CD4-positive, CD25-positive, alpha-beta regulatory T cell (primary cell): ENCODE measurements at regions not wholly inside any gene's neighbourhood (a gene's known extent, or its start where the extent isn't known, plus 50 kb on each side); places are given as distances from the start of the nearest gene placed in this dataset.

Source experiments
- ATAC-seq, 2 donors: fragments of 150-1000 bp; cut with Tn5 transposase; one replicate each; pipeline ENCODE4 v1.10.0; 2021; ENCODE audit warnings: low read depth in 2 of 2, moderate number of reproducible peaks in 2 of 2, moderate library complexity in 1 of 2
- DNase-seq, 3 donors: peaks; one replicate each; pipeline versions ENCODE4 v3.0.0 to v3.0.0-alpha.2; 2012 to 2022; ENCODE audit warnings: mixed read lengths in 1 of 3
- H3K27ac ChIP-seq: one replicate; pipeline ENCODE4 v1.7.0; 2013; ENCODE audit warnings: mild to moderate bottlenecking, low read length; ENCODE audit not compliant: insufficient read depth, poor library complexity, severe bottlenecking
- H3K27me3 ChIP-seq: one replicate; pipeline ENCODE4 v1.7.0; 2013; ENCODE audit warnings: low read length; ENCODE audit not compliant: control insufficient read depth, insufficient read depth
- H3K36me3 ChIP-seq: one replicate; pipeline ENCODE4 v1.7.0; 2013; ENCODE audit warnings: mild to moderate bottlenecking, low read length, moderate library complexity; ENCODE audit not compliant: control insufficient read depth, insufficient read depth
- H3K4me1 ChIP-seq: 2 replicates; pipeline ENCODE4 v1.7.0; 2013; ENCODE audit warnings: mild to moderate bottlenecking, low read length; ENCODE audit not compliant: insufficient read depth, control insufficient read depth, poor library complexity, severe bottlenecking
- H3K4me3 ChIP-seq: one replicate; pipeline ENCODE4 v1.7.0; 2013; ENCODE audit warnings: low read depth, mild to moderate bottlenecking, low read length, moderate library complexity
- H3K9me3 ChIP-seq, 2 experiments: 1 replicate in 1 of 2; 2 replicates in 1 of 2; pipeline ENCODE4 v1.7.0; 2013; ENCODE audit warnings: low read length in 2 of 2, mild to moderate bottlenecking in 1 of 2, moderate library complexity in 1 of 2; ENCODE audit not compliant: control insufficient read depth in 2 of 2
- H3K27ac Mint-ChIP-seq, 3 donors: one replicate each; pipeline ENCODE4 v1.8.0; 2020 to 2022; ENCODE audit warnings: mild to moderate bottlenecking in 3 of 3, mixed read lengths in 3 of 3, moderate library complexity in 2 of 3
- H3K27me3 Mint-ChIP-seq: one replicate; pipeline ENCODE4 v1.8.0; 2022; ENCODE audit warnings: mild to moderate bottlenecking, mixed read lengths
- H3K36me3 Mint-ChIP-seq: one replicate; pipeline ENCODE4 v1.8.0; 2020; ENCODE audit warnings: mixed read lengths
- H3K4me1 Mint-ChIP-seq, 4 donors: one replicate each; pipeline ENCODE4 v1.8.0; 2020 to 2022; ENCODE audit warnings: mixed read lengths in 4 of 4, mild to moderate bottlenecking in 1 of 4
- H3K4me3 Mint-ChIP-seq, 4 donors: one replicate each; pipeline ENCODE4 v1.8.0; 2020 to 2022; ENCODE audit warnings: mild to moderate bottlenecking in 4 of 4, mixed read lengths in 4 of 4, moderate library complexity in 3 of 4
- H3K9me3 Mint-ChIP-seq, 7 donors: one replicate each; pipeline ENCODE4 v1.8.0; 2020 to 2022; ENCODE audit warnings: mixed read lengths in 7 of 7, mild to moderate bottlenecking in 3 of 7, moderate library complexity in 2 of 7

- Histone ChIP-seq H3K36me3 (no peaks in the 10 kb centered on the region), H3K27ac (no peak overlapping the region), H3K4me3 (no peak overlapping the region), H3K27me3 (no peaks in the 10 kb centered on the region), H3K4me1 (no peaks in the 10 kb centered on the region), H3K9me3 (no peaks in the 10 kb centered on the region)
- Mint-ChIP-seq H3K9me3 (peaks cover 0 to 4% (median 0%) of the 10 kb centered on the region in 7 donors), H3K27me3 (no peaks in the 10 kb centered on the region), H3K36me3 (no peaks in the 10 kb centered on the region), H3K4me1 (no peaks in the 10 kb centered on the region), H3K27ac (no peak overlapping the region), H3K4me3 (no peak overlapping the region)
- no peak for DNase-seq
- no peak for ATAC-seq
Observed at GRCh38 chr2:53265544-53266299, 501.9 kb upstream of the CHAC2 start.

GRCh38 chr2:53260568-53260967, 507.0 kb upstream of the CHAC2 start:
- Mint-ChIP-seq H3K27me3 (no peaks in the 10 kb centered on the region), H3K4me1 (no peaks in the 10 kb centered on the region), H3K36me3 (no peaks in the 10 kb centered on the region), H3K4me3 (no peak overlapping the region), H3K9me3 (peaks cover 2 to 8% (median 4%) of the 10 kb centered on the region in 7 donors), H3K27ac (no peak overlapping the region)
- Histone ChIP-seq H3K4me3 (no peak overlapping the region), H3K27me3 (no peaks in the 10 kb centered on the region), H3K36me3 (no peaks in the 10 kb centered on the region), H3K9me3 (no peaks in the 10 kb centered on the region), H3K4me1 (no peaks in the 10 kb centered on the region), H3K27ac (no peak overlapping the region)
- no peak for DNase-seq
- ATAC-seq: no peak

GRCh38 chr2:53259395-53260009, 508.1 kb upstream of the CHAC2 start:
- H3K36me3 Mint-ChIP-seq: no peaks in the 10 kb centered on the region
- H3K27me3 Mint-ChIP-seq: no peaks in the 10 kb centered on the region
- no peaks in the 10 kb centered on the region for H3K9me3 ChIP-seq
- H3K36me3 ChIP-seq: no peaks in the 10 kb centered on the region
- H3K27ac Mint-ChIP-seq: no peak overlapping the region
- H3K4me3 Mint-ChIP-seq: no peak overlapping the region
- H3K9me3 Mint-ChIP-seq: peaks cover 2 to 8% (median 4%) of the 10 kb centered on the region in 7 donors
- H3K27ac ChIP-seq: no peak overlapping the region
- no peaks in the 10 kb centered on the region for H3K27me3 ChIP-seq
- no peaks in the 10 kb centered on the region for H3K4me1 Mint-ChIP-seq
- no peaks in the 10 kb centered on the region for H3K4me1 ChIP-seq
- ATAC-seq (no peak), DNase-seq (no peak)
- no peak overlapping the region for H3K4me3 ChIP-seq

DNA sequence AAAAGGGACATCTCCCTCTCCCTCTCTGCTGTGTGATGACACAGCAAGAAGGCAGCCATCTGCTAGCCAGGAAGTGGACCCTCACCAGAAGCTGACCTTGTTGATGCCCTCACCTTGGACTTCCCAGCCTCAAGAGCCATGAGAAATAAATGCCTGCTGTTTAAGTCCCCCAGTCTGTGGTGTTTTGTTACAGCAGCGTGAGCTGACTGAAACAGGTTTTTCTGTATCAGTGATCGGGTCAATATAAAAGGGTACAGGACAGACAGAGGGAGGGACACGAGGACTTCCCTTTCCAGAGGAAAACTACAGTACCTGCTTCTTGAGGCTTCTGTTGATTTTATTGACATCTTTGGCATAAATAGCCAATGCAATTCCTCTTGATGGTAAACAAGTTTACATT, 510.3 kb upstream of the CHAC2 start:
- H3K4me1 ChIP-seq: no peaks in the 10 kb centered on the region
- Mint-ChIP-seq H3K9me3 (peaks cover 0 to 8% (median 3%) of the 10 kb centered on the region in 7 donors), H3K36me3 (no peaks in the 10 kb centered on the region), H3K4me3 (no peak overlapping the region), H3K4me1 (no peaks in the 10 kb centered on the region), H3K27me3 (no peaks in the 10 kb centered on the region), H3K27ac (no peak overlapping the region)
- no peak for ATAC-seq
- H3K4me3 ChIP-seq: no peak overlapping the region
- no peaks in the 10 kb centered on the region for H3K27me3 ChIP-seq
- H3K9me3 ChIP-seq: no peaks in the 10 kb centered on the region
- H3K27ac ChIP-seq: no peak overlapping the region
- DNase-seq: no peak
- no peaks in the 10 kb centered on the region for H3K36me3 ChIP-seq

DNA sequence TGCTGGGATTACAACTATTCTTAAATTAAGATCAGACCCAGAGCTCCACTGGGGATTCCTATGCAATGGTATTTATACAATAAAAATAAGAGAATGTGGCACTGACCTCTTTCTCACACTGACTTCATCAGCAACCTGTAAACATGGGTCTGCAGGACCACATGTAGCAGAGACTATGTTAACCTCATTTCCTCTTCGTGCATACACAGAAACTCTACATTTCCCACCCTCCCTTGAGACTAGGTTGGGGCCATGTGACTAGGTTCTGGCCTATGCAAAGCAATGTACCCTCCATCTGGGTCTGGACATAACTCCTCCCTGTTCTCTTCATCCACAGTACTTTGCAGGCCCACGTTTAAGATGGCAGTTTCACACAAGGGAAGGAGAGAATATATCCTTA, 514.4 kb upstream of the CHAC2 start:
- H3K27me3 Mint-ChIP-seq: no peaks in the 10 kb centered on the region
- ATAC-seq: no peak

GRCh38 chr2:53252115-53252514, 515.5 kb upstream of the CHAC2 start:
- Histone ChIP-seq H3K36me3 (no peaks in the 10 kb centered on the region), H3K9me3 (no peaks in the 10 kb centered on the region), H3K4me3 (no peak overlapping the region), H3K27me3 (no peaks in the 10 kb centered on the region), H3K27ac (no peak overlapping the region), H3K4me1 (no peaks in the 10 kb centered on the region)
- DNase-seq: no peak
- Mint-ChIP-seq H3K27me3 (no peaks in the 10 kb centered on the region), H3K9me3 (peaks cover 0 to 3% (median 0%) of the 10 kb centered on the region in 7 donors), H3K27ac (no peak overlapping the region), H3K36me3 (no peaks in the 10 kb centered on the region), H3K4me1 (no peaks in the 10 kb centered on the region), H3K4me3 (no peak overlapping the region)
- ATAC-seq: no peak

More for the DNA sequence above, 514.4 kb upstream of the CHAC2 start:
- Mint-ChIP-seq H3K27ac (peak overlapping the region in 1 of 3 donors; percentile 74), H3K36me3 (no peaks in the 10 kb centered on the region), H3K9me3 (peaks cover 0 to 6% (median 2%) of the 10 kb centered on the region in 7 donors), H3K4me3 (no peak overlapping the region), H3K4me1 (no peaks in the 10 kb centered on the region)
- no peaks in the 10 kb centered on the region for H3K36me3 ChIP-seq
- no peaks in the 10 kb centered on the region for H3K4me1 ChIP-seq
- H3K9me3 ChIP-seq: no peaks in the 10 kb centered on the region
- no peaks in the 10 kb centered on the region for H3K27me3 ChIP-seq
- no peak for DNase-seq
- no peak overlapping the region for H3K27ac ChIP-seq
- no peak overlapping the region for H3K4me3 ChIP-seq

GRCh38 chr2:53247956-53248735, 519.5 kb upstream of the CHAC2 start:
- no peak for ATAC-seq
- no peaks in the 10 kb centered on the region for H3K4me1 Mint-ChIP-seq
- H3K27me3 Mint-ChIP-seq: no peaks in the 10 kb centered on the region
- no peaks in the 10 kb centered on the region for H3K36me3 Mint-ChIP-seq
- H3K27ac Mint-ChIP-seq: no peak overlapping the region
- no peak for DNase-seq
- Histone ChIP-seq H3K27me3 (no peaks in the 10 kb centered on the region), H3K4me1 (no peaks in the 10 kb centered on the region), H3K9me3 (no peaks in the 10 kb centered on the region), H3K4me3 (no peak overlapping the region), H3K36me3 (no peaks in the 10 kb centered on the region), H3K27ac (no peak overlapping the region)
- no peaks in the 10 kb centered on the region for H3K9me3 Mint-ChIP-seq
- H3K4me3 Mint-ChIP-seq: no peak overlapping the region
